Mesothelial cell of epicardium (in vitro differentiated cells): ENCODE measurements at regions not wholly inside any gene's neighbourhood (a gene's known extent, or its start where the extent isn't known, plus 50 kb on each side); places are given as distances from the start of the nearest gene placed in this dataset.

Experiments
- DNase-seq, 2 experiments: peaks; one replicate each; pipeline ENCODE4 v3.0.0; 2021; ENCODE audit warnings: low spot score in 2 of 2; ENCODE audit not compliant: unreplicated experiment in 2 of 2
- H3K27ac Mint-ChIP-seq: 2 replicates; pipeline ENCODE4 v1.8.0; 2021; ENCODE audit warnings: mixed read lengths
- H3K27me3 Mint-ChIP-seq: 2 replicates; pipeline ENCODE4 v1.8.0; 2021; ENCODE audit warnings: low read depth, mixed read lengths
- H3K36me3 Mint-ChIP-seq: 2 replicates; pipeline ENCODE4 v1.8.0; 2021; ENCODE audit warnings: mixed read lengths
- H3K4me1 Mint-ChIP-seq: 2 replicates; pipeline ENCODE4 v1.8.0; 2021; ENCODE audit warnings: mixed read lengths
- H3K4me3 Mint-ChIP-seq: 2 replicates; pipeline ENCODE4 v1.8.0; 2021; ENCODE audit warnings: mild to moderate bottlenecking, moderate library complexity, mixed read lengths
- H3K9me3 Mint-ChIP-seq: 2 replicates; pipeline ENCODE4 v1.8.0; 2021; ENCODE audit warnings: mixed read lengths
- TF ChIP-seq, protein P1 (sequence below): fragments of 200-600 bp; sonication (generic); IDR thresholded peaks from one replicate; pipeline ENCODE4 v1.5.0; 2021; ENCODE audit warnings: antibody characterized with exemption; ENCODE audit not compliant: unreplicated experiment

DNA sequence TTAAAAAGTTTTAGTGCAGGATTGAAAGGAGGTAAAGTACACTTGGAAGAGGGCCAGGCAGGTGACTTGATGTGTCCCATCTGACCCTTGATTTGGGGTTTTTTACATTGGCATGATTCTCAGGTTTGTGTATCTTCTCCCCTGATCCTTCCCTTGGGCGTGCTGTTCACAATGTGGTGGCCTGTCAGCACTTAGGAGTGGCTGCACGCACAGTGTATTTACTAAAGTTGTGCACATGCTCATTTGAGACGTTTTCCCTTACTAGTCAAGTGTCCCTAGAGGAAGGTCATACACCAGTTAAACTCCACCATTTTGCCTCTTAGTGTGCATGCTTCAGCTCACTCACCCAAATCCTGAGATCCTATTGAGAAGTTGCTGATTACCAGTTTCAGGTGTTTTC, 145.7 kb upstream of the PLEKHA5 start:
- peaks cover 10% of the 10 kb centered on the region for H3K9me3 Mint-ChIP-seq
- TF ChIP-seq, protein P1, sequence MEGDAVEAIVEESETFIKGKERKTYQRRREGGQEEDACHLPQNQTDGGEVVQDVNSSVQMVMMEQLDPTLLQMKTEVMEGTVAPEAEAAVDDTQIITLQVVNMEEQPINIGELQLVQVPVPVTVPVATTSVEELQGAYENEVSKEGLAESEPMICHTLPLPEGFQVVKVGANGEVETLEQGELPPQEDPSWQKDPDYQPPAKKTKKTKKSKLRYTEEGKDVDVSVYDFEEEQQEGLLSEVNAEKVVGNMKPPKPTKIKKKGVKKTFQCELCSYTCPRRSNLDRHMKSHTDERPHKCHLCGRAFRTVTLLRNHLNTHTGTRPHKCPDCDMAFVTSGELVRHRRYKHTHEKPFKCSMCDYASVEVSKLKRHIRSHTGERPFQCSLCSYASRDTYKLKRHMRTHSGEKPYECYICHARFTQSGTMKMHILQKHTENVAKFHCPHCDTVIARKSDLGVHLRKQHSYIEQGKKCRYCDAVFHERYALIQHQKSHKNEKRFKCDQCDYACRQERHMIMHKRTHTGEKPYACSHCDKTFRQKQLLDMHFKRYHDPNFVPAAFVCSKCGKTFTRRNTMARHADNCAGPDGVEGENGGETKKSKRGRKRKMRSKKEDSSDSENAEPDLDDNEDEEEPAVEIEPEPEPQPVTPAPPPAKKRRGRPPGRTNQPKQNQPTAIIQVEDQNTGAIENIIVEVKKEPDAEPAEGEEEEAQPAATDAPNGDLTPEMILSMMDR = no peak
- no peak for DNase-seq
- peaks cover 3% of the 10 kb centered on the region for H3K4me1 Mint-ChIP-seq
- no peaks in the 10 kb centered on the region for H3K27me3 Mint-ChIP-seq
- no peak overlapping the region for H3K4me3 Mint-ChIP-seq
- no peaks in the 10 kb centered on the region for H3K36me3 Mint-ChIP-seq
- H3K27ac Mint-ChIP-seq = no peak overlapping the region

DNA sequence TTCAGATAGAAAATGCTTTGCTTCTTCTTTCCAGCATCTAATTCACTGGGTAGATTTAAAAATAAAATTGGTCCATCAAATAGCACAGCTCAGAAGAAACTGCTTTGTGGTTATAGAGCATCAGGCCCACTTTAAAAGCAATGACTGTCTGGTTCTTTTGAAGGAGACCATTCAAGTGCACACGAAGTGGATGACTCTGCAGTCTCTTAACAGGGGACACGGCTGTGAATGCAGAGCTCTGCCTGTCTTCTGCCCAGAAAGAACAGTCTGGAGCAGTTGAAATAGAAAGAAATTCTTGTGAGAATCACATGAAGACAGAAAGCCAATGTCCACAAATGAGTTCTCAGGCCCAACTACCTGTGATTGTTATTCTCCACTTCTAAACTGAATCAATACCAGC, 138.7 kb upstream of the PLEKHA5 start:
- Mint-ChIP-seq H3K36me3 (no peaks in the 10 kb centered on the region), H3K4me1 (no peaks in the 10 kb centered on the region), H3K27me3 (no peaks in the 10 kb centered on the region), H3K9me3 (no peaks in the 10 kb centered on the region), H3K4me3 (no peak overlapping the region), H3K27ac (no peak overlapping the region)
- no peak for DNase-seq
- TF ChIP-seq, protein P1 = no peak

DNA sequence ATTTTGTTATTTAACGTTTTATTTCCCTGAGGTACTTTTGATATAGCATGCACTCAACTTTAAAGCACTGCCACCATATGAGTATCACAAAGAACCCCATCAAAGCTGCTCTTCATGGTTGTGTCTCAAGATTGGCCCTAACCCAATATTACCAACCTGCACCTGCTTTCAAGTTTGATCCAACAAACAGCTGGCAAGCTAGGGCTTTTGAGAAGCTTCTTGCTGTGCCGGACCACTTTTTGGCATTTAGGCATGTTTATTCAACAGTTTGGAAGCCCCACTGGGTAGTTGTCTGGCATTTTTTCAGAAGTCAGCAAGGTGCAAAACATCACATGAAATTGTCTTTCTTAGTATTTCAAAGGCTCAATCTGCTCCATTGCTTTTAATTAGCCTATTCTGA, 137.2 kb upstream of the PLEKHA5 start:
- TF ChIP-seq, protein P1 = no peak
- Mint-ChIP-seq H3K27me3 (no peaks in the 10 kb centered on the region), H3K4me3 (no peak overlapping the region), H3K9me3 (peaks cover 13% of the 10 kb centered on the region), H3K27ac (no peak overlapping the region), H3K4me1 (no peaks in the 10 kb centered on the region), H3K36me3 (no peaks in the 10 kb centered on the region)
- no peak for DNase-seq

DNA sequence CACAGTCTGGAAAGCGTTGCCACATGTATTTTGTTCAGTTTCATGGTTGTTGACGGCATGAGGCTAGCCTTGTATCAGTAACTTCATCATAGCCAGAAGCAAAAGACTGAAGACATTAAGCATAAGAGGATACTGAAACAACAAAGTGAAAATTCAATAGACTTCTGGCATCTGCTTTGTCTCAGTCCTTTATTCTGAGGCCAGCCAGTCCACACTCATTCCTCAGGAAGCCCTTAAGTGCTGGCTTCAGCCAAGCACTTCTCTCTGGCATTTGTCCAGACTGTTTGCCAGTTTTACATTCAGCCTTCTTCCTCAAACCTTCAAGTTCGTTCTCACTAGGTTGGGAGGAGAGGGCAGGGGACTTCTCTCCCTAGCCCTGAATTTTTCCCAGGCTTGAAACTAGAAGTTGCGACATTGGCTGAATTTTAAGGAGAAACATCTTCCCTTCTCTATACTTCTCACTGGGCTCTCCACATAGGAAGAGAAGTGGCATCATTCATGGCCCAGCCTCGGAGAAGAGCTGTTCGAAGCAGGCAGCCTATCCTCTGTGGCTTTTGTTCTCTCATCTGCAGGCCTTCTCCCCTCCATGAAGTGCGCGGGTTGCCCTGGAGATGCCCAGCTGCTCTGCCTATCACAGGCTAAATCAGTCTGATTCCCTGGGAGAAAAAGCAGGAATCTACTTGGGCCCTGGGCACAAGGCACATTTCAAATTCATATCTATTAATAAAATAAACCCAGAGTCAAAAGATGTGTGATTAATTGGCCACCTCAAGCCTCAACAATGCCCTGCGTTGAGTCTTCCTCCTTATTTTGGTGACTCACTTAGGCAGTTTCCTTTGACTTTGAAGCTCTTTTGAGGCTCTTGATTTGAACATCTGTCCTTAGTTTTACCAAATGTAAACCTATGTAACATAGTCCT, 130.9 kb upstream of the PLEKHA5 start:
- H3K9me3 Mint-ChIP-seq = peaks cover 18% of the 10 kb centered on the region
- no peak overlapping the region for H3K4me3 Mint-ChIP-seq
- no peak overlapping the region for H3K27ac Mint-ChIP-seq
- no peaks in the 10 kb centered on the region for H3K27me3 Mint-ChIP-seq
- TF ChIP-seq, protein P1 = no peak
- H3K4me1 Mint-ChIP-seq = peaks cover 2% of the 10 kb centered on the region
- no peaks in the 10 kb centered on the region for H3K36me3 Mint-ChIP-seq
- DNase-seq = no peak

DNA sequence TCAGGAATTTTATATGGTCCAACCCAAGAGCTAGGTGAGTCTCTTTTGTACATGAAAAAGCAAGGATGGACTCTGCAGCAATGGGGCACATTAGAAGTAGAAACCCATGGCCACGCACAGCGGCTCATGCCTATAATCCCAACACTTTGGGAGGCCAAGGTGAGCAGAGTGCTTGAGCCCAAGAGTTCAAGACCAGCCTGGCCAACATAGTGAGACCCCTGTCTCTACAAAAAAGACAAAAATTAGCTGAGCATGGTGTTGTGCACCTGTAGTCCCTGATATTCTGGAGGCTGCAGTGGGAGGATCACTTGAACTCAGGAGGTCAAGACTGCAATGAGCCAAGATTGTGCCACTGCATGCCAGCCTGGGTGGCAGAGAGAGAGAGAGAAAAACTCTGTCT, 128.7 kb upstream of the PLEKHA5 start:
- H3K27me3 Mint-ChIP-seq = no peaks in the 10 kb centered on the region
- TF ChIP-seq, protein P1 = no peak
- H3K4me3 Mint-ChIP-seq = no peak overlapping the region
- no peaks in the 10 kb centered on the region for H3K36me3 Mint-ChIP-seq
- H3K9me3 Mint-ChIP-seq = peaks cover 18% of the 10 kb centered on the region
- H3K27ac Mint-ChIP-seq = no peak overlapping the region
- H3K4me1 Mint-ChIP-seq = peaks cover 2% of the 10 kb centered on the region
- no peak for DNase-seq
